Calu3 (cell line): ENCODE measurements at regions not wholly inside any gene's neighbourhood (a gene's known extent, or its start where the extent isn't known, plus 50 kb on each side); places are given as distances from the start of the nearest gene placed in this dataset.

Experiments used
- BruUV-seq: library from RNA; stranded (reverse); fragments of 400-500 nt; replicated peaks from 2 replicates; lab custom pipeline; 2021; lab: Mats Ljungman, UMichigan
- CTCF ChIA-PET: fragments of 300-600 bp; sonication (Branson Sonifier 250); formaldehyde crosslinking; loops from one replicate; lab custom pipeline; 2022; ENCODE audit warnings: antibody characterized with exemption; lab: Charles Lee
- DNase-seq: peaks from one replicate; pipeline ENCODE4 v3.0.0; 2022
- H3K27ac Mint-ChIP-seq: one replicate; pipeline ENCODE4 v1.8.0; 2022; ENCODE audit warnings: mixed read lengths; ENCODE audit not compliant: unreplicated experiment
- H3K27me3 Mint-ChIP-seq: one replicate; pipeline ENCODE4 v1.8.0; 2022; ENCODE audit warnings: mixed read lengths; ENCODE audit not compliant: unreplicated experiment
- H3K36me3 Mint-ChIP-seq: one replicate; pipeline ENCODE4 v1.8.0; 2022; ENCODE audit warnings: mild to moderate bottlenecking, moderate library complexity, mixed read lengths; ENCODE audit not compliant: insufficient read depth, unreplicated experiment
- H3K4me1 Mint-ChIP-seq: one replicate; pipeline ENCODE4 v1.8.0; 2022; ENCODE audit warnings: mild to moderate bottlenecking, low read depth, mixed read lengths; ENCODE audit not compliant: unreplicated experiment
- H3K4me3 Mint-ChIP-seq: one replicate; pipeline ENCODE4 v1.8.0; 2022; ENCODE audit warnings: mild to moderate bottlenecking, low read depth, moderate library complexity, mixed read lengths; ENCODE audit not compliant: unreplicated experiment
- H3K9me3 Mint-ChIP-seq: one replicate; pipeline ENCODE4 v1.8.0; 2022; ENCODE audit warnings: low read depth, mixed read lengths; ENCODE audit not compliant: unreplicated experiment
- intact Hi-C: fragments of 100-400 bp; cut with micrococcal nuclease; formaldehyde crosslinking; loops from one replicate; pipeline ENCODE4 v1.10.0; 2022; ENCODE audit not compliant: unreplicated experiment
- TF ChIP-seq, protein P1 (sequence below): fragments of 200-600 bp; IDR thresholded peaks from one replicate; pipeline ENCODE4 v1.8.0; 2022; ENCODE audit warnings: antibody characterized with exemption; ENCODE audit not compliant: unreplicated experiment

GRCh38 chr16:25628766-25629165 is 63.0 kb upstream of the HS3ST4 start:
- no peaks in the 10 kb centered on the region for H3K4me1 Mint-ChIP-seq
- no peak for DNase-seq
- no peak overlapping the region for H3K4me3 Mint-ChIP-seq
- TF ChIP-seq, protein P1, sequence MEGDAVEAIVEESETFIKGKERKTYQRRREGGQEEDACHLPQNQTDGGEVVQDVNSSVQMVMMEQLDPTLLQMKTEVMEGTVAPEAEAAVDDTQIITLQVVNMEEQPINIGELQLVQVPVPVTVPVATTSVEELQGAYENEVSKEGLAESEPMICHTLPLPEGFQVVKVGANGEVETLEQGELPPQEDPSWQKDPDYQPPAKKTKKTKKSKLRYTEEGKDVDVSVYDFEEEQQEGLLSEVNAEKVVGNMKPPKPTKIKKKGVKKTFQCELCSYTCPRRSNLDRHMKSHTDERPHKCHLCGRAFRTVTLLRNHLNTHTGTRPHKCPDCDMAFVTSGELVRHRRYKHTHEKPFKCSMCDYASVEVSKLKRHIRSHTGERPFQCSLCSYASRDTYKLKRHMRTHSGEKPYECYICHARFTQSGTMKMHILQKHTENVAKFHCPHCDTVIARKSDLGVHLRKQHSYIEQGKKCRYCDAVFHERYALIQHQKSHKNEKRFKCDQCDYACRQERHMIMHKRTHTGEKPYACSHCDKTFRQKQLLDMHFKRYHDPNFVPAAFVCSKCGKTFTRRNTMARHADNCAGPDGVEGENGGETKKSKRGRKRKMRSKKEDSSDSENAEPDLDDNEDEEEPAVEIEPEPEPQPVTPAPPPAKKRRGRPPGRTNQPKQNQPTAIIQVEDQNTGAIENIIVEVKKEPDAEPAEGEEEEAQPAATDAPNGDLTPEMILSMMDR: no peak
- no peak overlapping the region for H3K27ac Mint-ChIP-seq
- H3K36me3 Mint-ChIP-seq: no peaks in the 10 kb centered on the region
- intact Hi-C loops: no loop called here
- no TSS peak for BruUV-seq
- no peaks in the 10 kb centered on the region for H3K27me3 Mint-ChIP-seq
- CTCF ChIA-PET: no interaction called here
- H3K9me3 Mint-ChIP-seq: peaks cover 5% of the 10 kb centered on the region

GRCh38 chr16:25627641-25628040 is 64.1 kb upstream of the HS3ST4 start:
- intact Hi-C loops: no loop called here
- no TSS peak for BruUV-seq

DNA sequence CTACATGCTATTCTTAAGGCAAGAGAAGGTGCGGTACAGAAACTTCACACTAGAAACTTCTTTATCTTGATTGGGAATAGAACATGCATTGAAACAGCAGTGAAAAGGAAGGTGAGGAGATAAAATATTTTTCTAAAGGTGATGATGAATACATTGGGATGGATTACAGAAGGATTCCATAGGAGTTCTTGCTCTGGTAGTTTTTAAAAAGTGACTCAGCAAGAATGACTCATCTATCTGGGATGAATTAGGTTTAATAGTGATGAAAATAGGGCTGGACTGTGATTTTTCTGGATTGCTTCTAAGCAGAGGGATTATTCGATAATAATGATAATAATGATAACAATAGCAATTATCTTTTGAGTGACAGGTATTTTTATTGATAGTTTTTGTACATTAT is 65.6 kb upstream of the HS3ST4 start:
- Mint-ChIP-seq H3K9me3 (peaks cover 10% of the 10 kb centered on the region), H3K36me3 (no peaks in the 10 kb centered on the region), H3K27me3 (no peaks in the 10 kb centered on the region), H3K4me1 (no peaks in the 10 kb centered on the region), H3K27ac (no peak overlapping the region), H3K4me3 (no peak overlapping the region)
- intact Hi-C loops: no loop called here
- no peak for DNase-seq
- BruUV-seq: no TSS peak
- CTCF ChIA-PET: no interaction called here
- TF ChIP-seq, protein P1: no peak

More at GRCh38 chr16:25627641-25628040, 64.1 kb upstream of the HS3ST4 start:
- CTCF ChIA-PET: no interaction called here
- no peak overlapping the region for H3K4me3 Mint-ChIP-seq
- H3K4me1 Mint-ChIP-seq: no peaks in the 10 kb centered on the region
- DNase-seq: no peak
- H3K27ac Mint-ChIP-seq: no peak overlapping the region
- H3K27me3 Mint-ChIP-seq: no peaks in the 10 kb centered on the region
- H3K36me3 Mint-ChIP-seq: no peaks in the 10 kb centered on the region
- H3K9me3 Mint-ChIP-seq: peaks cover 7% of the 10 kb centered on the region
- TF ChIP-seq, protein P1: no peak

- CTCF ChIA-PET: no interaction called here
- no TSS peak for BruUV-seq
- H3K27me3 Mint-ChIP-seq: no peaks in the 10 kb centered on the region
- intact Hi-C loops: no loop called here
- TF ChIP-seq, protein P1: no peak
- H3K36me3 Mint-ChIP-seq: no peaks in the 10 kb centered on the region
- H3K27ac Mint-ChIP-seq: no peak overlapping the region
- no peaks in the 10 kb centered on the region for H3K4me1 Mint-ChIP-seq
- no peak overlapping the region for H3K4me3 Mint-ChIP-seq
- no peak for DNase-seq
- H3K9me3 Mint-ChIP-seq: peaks cover 10% of the 10 kb centered on the region
Observed at GRCh38 chr16:25625620-25626019, 66.1 kb upstream of the HS3ST4 start.
